Fibroblast of gingiva (primary cell): ENCODE measurements at regions not wholly inside any gene's neighbourhood (a gene's known extent, or its start where the extent isn't known, plus 50 kb on each side); places are given as distances from the start of the nearest gene placed in this dataset.

Experiments
- DNase-seq: peaks from one replicate; pipeline ENCODE4 v3.0.0-alpha.2; 2011; ENCODE audit warnings: low read depth

GRCh38 chr9:88791105-88791805, 200.0 kb upstream of the S1PR3 start:
- peak; percentile 89 for DNase-seq

DNA sequence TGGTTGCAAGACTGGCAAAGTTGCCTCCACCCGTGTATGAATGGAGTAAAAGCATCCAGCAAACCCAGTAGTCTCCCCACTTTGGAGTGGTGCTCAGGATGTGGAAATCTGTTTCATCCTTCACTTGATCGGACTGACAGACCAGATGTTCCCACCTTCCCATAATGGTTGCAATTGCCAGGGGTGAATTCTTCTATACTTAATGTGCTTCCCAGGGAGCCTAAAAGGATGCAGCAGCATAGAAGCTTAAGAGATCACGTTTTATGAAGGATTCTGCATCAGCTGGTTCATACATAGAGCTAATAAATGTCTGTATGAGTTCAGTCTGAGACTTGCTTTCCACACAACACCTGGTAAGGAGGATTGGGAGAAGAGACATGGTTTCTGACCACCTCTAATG, 198.8 kb upstream of the S1PR3 start:
- no peak for DNase-seq

DNA sequence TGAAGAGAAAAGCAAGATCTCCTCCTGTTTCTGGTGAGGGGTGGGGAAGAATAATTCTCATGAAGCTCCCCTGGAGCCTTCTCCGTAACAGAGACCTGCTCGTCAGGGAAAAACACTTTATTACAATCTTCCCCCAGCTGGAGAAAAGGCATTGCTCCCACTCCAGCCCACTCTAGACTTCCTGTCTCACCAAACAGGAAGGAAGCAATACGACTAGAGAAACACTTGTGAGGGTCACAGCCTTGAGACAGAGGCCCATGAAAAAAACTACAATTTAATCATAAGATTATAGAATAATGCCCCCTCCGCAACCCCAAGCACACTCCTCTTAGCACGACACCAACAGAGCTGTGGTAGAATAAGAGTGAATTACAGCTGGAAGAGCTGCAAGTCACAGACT, 197.2 kb upstream of the S1PR3 start:
- no peak for DNase-seq

GRCh38 chr9:88796947-88797346, 194.3 kb upstream of the S1PR3 start:
- no peak for DNase-seq

- DNase-seq, result no peak
Measured at GRCh38 chr9:88798476-88798875, 192.8 kb upstream of the S1PR3 start.

DNA sequence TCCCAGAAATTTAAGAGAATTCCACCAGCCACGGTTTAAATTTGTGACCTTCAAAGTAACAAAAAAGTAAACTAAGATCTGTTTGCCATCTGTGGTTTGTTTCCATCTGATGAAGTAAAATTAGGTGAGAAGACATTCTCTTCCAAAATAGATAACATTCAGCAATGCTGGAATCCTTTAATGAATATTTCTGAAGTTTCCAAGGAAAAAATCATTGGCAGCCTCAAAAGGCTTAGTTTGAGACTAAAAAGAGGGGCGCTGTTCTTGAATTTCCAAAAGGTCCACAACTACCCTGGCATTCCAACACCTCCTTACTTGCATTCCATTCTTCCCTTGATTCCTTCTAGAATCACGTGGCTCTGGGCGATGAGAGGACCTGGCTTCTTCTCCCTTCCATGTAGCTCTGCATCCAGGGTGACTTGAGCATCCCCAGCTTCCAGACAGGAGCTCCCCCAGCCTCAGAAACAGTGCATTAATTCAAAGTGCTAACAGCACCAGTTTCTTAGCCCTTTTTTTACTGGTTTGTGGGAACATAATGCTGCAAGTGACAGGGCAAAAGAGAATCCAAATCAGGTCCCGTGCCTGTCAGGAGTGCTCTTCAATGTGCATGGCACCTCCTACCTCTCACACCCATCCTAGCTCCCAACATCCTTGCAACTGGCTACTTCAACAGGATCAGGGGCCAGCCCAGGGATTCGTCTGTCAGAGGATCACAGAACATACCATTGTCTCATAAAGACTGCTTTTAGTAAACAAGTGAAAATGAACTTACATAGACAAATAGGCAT, 191.5 kb upstream of the S1PR3 start:
- DNase-seq, result no peak

- DNase-seq, result no peak
Measured at GRCh38 chr9:88800329-88800682, 191.0 kb upstream of the S1PR3 start.

- no peak for DNase-seq
Measured at GRCh38 chr9:88801214-88801796, 190.0 kb upstream of the S1PR3 start.

GRCh38 chr9:88802533-88802932, 188.7 kb upstream of the S1PR3 start:
- no peak for DNase-seq

DNA sequence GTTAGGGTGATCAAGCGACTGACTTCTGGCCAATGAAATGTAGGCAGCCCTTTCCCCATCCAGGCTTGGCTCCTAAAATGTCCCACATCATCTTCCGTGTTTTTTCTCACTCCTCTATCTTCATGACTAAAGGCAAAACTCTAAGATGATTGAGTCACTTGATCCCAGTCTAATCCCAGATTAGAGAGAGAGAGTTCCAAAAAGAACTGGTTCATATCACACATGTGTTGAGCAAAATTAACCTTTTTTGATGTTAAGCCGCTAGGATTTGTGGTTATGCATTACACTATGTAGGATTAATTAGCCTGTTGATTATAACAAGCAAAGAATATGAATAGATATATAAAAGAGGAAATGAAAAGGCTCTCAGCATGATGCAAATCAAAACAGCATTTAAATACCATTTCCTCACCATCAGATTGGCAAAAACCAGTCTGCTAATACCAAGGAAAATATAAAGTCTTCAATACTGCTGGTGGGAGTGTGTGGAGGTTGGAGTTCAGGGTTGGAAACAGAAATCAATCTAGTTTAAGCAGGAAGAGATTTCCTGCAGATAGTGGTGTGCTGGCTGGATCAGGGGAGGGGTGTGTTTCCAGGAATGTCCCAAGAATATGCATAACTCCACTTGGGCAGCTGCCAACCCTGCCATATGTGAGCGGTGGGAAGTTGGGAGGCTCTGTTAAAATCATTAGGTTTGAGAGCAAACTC, 187.6 kb upstream of the S1PR3 start:
- DNase-seq, result no peak

DNA sequence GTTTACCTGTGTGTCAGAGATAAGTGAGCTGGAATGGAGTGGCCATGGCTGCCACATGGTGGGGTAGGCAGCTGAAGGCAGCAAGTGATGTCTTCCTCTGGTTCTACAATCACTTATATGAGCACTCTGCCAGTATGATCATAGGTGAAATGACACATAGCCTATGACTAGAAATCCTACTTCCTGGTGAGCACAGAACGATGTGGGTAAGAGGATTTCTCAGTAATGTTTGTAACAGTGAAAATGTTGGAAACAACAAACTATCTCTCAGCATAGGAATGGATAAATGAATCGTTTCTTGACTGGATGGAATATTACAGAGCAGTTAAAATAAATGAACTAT, 187.0 kb upstream of the S1PR3 start:
- DNase-seq, result no peak

DNA sequence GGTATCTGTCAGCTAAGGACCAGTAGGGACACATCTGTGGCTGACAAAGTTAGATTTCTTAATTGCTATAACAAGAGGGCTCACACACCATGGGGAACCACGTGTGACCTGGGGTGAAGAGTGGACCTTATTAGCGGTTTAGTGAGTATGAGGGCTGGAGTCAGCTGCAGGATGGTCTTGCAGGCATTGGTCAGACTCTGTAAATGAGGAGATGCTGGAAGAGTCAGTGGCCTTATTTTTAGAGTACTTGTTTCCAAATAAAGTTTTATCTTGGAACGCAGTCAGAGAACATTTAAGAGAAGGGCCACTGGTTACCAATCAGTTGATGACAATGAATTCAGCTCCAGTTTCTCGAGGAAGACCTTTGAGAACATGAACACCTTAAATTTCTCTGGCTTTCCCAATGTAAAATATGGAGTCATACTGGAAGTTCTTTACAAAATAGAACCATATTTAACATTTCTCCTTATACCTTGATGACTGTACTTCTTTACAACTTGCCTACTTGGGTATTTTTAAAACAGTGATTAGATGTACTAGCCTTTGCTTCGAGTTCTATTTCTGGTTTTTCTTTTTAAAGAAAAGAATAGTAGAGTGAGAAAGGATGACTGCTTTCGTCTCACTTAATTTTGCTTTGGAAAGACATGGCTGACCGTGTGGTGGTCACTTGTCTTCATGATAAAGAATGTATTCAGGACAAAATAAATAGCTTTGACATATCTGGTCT, 185.9 kb upstream of the S1PR3 start:
- no peak for DNase-seq

- no peak for DNase-seq
Measured at GRCh38 chr9:88807426-88807825, 183.8 kb upstream of the S1PR3 start.

DNA sequence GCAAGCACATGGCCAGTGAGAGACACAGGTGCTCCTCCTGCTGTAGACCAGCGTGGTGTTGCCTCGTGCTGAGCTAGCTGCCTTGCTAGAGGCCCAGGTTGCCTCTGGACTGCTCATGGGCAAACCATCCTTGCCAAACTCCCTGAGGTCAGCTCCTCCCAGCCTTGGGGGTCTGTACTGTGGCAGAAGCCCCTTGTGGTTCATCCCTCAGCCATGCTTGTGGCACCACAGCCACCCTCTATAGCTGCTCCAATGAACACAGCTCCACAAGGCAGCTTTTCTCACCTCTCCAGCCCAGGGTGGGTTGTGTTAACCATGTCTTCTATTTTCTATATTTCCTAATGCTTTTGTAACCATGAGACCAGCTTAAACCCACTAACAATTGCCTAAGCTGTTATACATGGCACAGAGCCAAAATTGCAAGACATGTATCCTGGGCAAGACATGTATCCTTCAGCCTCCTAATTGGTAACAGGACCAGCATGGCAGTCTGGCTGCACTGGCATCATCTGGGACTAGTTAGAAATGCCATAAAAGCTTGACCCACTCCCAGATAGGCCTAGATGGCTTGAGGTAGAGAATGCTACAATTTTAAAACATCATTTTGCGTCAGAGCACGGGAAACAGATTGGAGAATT, 183.1 kb upstream of the S1PR3 start:
- DNase-seq, result peak; percentile 99

GRCh38 chr9:88808761-88809354, 182.4 kb upstream of the S1PR3 start:
- no peak for DNase-seq

DNA sequence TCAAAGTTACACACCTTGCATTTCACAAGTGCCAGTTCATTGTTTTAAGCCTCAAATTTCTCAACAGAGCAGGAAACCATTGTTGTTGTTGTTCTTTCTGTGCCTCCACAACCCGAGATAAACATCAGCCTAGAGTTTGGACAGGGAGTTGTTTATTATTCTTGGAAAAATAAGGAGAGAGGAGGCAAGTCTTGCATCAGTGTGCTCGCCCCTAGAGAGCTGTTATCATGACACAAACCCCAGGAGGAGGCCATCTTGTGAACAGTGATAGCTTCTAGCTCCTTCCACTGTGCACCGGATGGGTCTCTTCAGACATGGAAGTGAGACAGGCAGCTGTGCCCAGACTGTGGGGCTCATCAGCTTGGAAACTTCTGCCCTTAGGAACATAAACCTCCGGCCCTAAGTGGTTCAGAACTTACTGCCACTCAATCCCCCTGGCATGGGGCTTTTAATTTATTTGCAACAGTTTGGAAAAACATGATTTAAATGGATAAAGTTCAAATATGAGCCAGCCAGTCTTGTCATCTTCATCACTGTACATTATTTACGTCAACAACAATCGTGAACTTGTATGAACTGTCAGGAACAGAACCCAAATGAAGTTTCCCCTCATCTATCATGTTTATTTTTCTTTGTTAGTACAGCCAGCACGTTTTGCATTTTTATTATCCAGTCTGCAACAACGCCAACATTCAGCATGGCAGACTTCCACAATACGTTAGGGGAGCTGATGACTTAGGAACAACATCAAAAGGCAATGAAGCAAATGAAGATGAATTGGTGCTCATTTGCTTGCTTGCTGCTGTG, 181.7 kb upstream of the S1PR3 start:
- DNase-seq, result peak; percentile 85

GRCh38 chr9:88810826-88811225, 180.4 kb upstream of the S1PR3 start:
- DNase-seq, result no peak

DNA sequence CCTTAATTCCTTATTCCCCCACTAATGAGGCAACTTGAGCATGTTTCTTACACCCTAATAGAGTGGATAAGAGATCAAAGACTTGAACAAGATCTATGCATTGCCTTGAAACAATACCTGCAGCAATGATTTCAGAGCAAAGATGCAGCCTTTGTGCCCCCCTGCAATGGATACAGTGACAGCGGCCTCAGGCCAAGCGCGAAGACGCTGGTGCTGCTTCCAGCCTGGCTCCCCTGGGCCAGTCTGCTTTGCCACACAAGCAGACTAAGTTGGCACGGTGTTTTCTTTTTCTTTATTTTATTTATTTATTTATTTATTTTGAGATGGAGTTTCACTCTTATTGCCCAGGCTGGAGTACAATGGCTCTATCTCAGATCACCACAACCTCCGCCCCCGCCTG, 179.8 kb upstream of the S1PR3 start:
- DNase-seq, result no peak

DNA sequence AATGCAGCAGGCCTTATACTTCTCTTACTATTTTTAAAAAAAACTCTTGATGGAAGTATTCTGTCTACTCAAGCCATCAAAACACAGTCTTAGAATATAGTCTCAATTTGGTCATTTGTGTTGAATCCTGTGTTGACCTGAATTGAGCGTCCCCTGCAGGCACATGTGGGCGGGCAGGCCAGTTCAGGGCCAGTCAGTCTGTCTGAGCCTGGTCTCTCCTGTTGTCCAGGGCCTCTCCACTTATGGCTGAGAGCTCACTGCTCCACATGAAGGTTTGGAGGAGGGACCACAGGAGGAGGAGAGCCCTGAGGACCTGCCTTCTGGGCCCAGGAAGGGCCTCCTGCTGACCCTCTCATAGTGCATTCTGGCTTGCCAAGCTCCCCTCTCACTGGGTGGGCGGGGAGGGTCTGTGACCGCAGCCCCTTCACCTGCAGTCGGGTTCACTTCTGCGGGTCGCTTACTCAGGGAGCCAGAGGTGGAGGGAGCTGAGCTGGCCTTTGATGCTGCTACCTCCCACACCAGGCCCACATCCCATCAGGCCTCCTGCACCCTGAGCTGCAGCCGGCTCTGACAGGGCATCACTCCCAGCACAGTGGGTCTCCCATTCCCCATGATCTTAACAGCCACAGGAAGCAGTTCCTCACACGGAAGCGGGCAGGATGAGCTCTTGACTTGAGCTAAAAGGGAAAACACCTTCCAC, 178.2 kb upstream of the S1PR3 start:
- no peak for DNase-seq
